CD14-positive monocyte (primary cell): ENCODE measurements at regions not wholly inside any gene's neighbourhood (a gene's known extent, or its start where the extent isn't known, plus 50 kb on each side); places are given as distances from the start of the nearest gene placed in this dataset.
"Not testable (repeated sequence)": the region's sequence is repeated elsewhere in the genome, so short reads cannot be mapped to it uniquely, and the experiment has no call there.

Experiments
- DNase-seq, 3 donors: peaks; one replicate each; pipeline ENCODE4 v3.0.0-alpha.2; 2011 to 2022
- H2AFZ ChIP-seq: 2 replicates; pipeline ENCODE4 v1.6.0; 2012; ENCODE audit warnings: mild to moderate bottlenecking, low read depth, low read length, inconsistent platforms; ENCODE audit not compliant: insufficient read depth, poor library complexity, severe bottlenecking
- H3K27ac ChIP-seq, 2 donors: 1 replicate in 1 of 2; 2 replicates in 1 of 2; pipeline ENCODE4 v1.5.1; 2012 to 2013; ENCODE audit warnings: low read length in 2 of 2, control low read depth in 1 of 2, inconsistent platforms in 1 of 2, low read depth in 1 of 2, mild to moderate bottlenecking in 1 of 2
- H3K27me3 ChIP-seq, 2 donors: one replicate each; pipeline versions ENCODE4 v1.6.0 to v1.6.1; 2011 to 2013; ENCODE audit warnings: low read length in 2 of 2; ENCODE audit not compliant: control insufficient read depth in 2 of 2, insufficient read depth in 2 of 2
- H3K36me3 ChIP-seq, 2 donors: replicated peaks in 1 of 2; 1 replicate in 1 of 2; 2 replicates in 1 of 2; pipeline versions ENCODE4 v1.5.1 to v1.6.1; 2012 to 2013; ENCODE audit warnings: low read length in 2 of 2, control low read depth in 1 of 2, inconsistent platforms in 1 of 2, mild to moderate bottlenecking in 1 of 2; ENCODE audit not compliant: insufficient read depth in 2 of 2, control insufficient read depth in 1 of 2
- H3K4me1 ChIP-seq, 2 donors: 1 replicate in 1 of 2; 2 replicates in 1 of 2; pipeline versions ENCODE4 v1.5.1 to v1.6.1; 2012 to 2013; ENCODE audit warnings: low read length in 2 of 2, control low read depth in 1 of 2, inconsistent platforms in 1 of 2, mild to moderate bottlenecking in 1 of 2, moderate library complexity in 1 of 2; ENCODE audit not compliant: insufficient read depth in 2 of 2, control insufficient read depth in 1 of 2
- H3K4me2 ChIP-seq: replicated peaks from 2 replicates; pipeline ENCODE3; 2012; ENCODE audit warnings: low read length, moderate library complexity, mild to moderate bottlenecking; ENCODE audit not compliant: poor library complexity, severe bottlenecking; ENCODE audit errors: extremely low read depth
- H3K4me3 ChIP-seq, 3 experiments: fragments of 200-600 bp in 1 of 3; sonication (generic) in 1 of 3; replicated peaks in 1 of 3; 1 replicate in 2 of 3; 2 replicates in 1 of 3; pipeline ENCODE4 v1.5.1; 2011 to 2013; ENCODE audit warnings: low read length in 3 of 3, mild to moderate bottlenecking in 3 of 3, control low read depth in 2 of 3, low read depth in 2 of 3, inconsistent platforms in 1 of 3, moderate library complexity in 1 of 3
- H3K79me2 ChIP-seq: 2 replicates; pipeline ENCODE4 v1.6.0; 2012; ENCODE audit warnings: mild to moderate bottlenecking, control low read depth, inconsistent platforms, low read length, moderate library complexity; ENCODE audit not compliant: insufficient read depth
- H3K9ac ChIP-seq: 2 replicates; pipeline ENCODE4 v1.6.0; 2017; ENCODE audit warnings: low read length, mild to moderate bottlenecking; ENCODE audit not compliant: insufficient read depth, poor library complexity, severe bottlenecking
- H3K9me3 ChIP-seq, 2 donors: replicated peaks in 1 of 2; 1 replicate in 1 of 2; 2 replicates in 1 of 2; pipeline versions ENCODE4 v1.5.1 to v1.6.1; 2012 to 2013; ENCODE audit warnings: low read length in 2 of 2, control low read depth in 1 of 2; ENCODE audit not compliant: control insufficient read depth in 1 of 2, insufficient read depth in 1 of 2
- H4K20me1 ChIP-seq: 2 replicates; pipeline ENCODE4 v1.6.0; 2012; ENCODE audit warnings: mild to moderate bottlenecking, low read length, control low read depth, moderate library complexity; ENCODE audit not compliant: insufficient read depth
- H3K27ac Mint-ChIP-seq, 7 donors: one replicate each; pipeline ENCODE4 v1.8.0; 2020; ENCODE audit warnings: mild to moderate bottlenecking in 7 of 7, mixed read lengths in 7 of 7, moderate library complexity in 6 of 7, inconsistent platforms in 2 of 7
- H3K27me3 Mint-ChIP-seq, 3 donors: one replicate each; pipeline ENCODE4 v1.8.0; 2021 to 2022; ENCODE audit warnings: low read depth in 3 of 3, mild to moderate bottlenecking in 3 of 3, mixed read lengths in 3 of 3, moderate library complexity in 3 of 3, inconsistent platforms in 1 of 3
- H3K36me3 Mint-ChIP-seq, 2 donors: one replicate each; pipeline ENCODE4 v1.8.0; 2020; ENCODE audit warnings: mixed read lengths in 2 of 2, inconsistent platforms in 1 of 2, mild to moderate bottlenecking in 1 of 2
- H3K4me1 Mint-ChIP-seq: one replicate; pipeline ENCODE4 v1.8.0; 2020; ENCODE audit warnings: mild to moderate bottlenecking, mixed read lengths
- H3K4me3 Mint-ChIP-seq, 2 donors: one replicate each; pipeline ENCODE4 v1.8.0; 2020; ENCODE audit warnings: mild to moderate bottlenecking in 2 of 2, mixed read lengths in 2 of 2, moderate library complexity in 1 of 2
- H3K9me3 Mint-ChIP-seq, 7 donors: one replicate each; pipeline ENCODE4 v1.8.0; 2020 to 2022; ENCODE audit warnings: mixed read lengths in 7 of 7, mild to moderate bottlenecking in 6 of 7, moderate library complexity in 6 of 7, inconsistent platforms in 2 of 7
- WGBS: methylation state at CpG from one replicate; pipeline ENCODE4 v1.1.5; 2013; ENCODE audit warnings: missing lambda C conversion rate; ENCODE audit not compliant: insufficient coverage; 5-methylcytosine and 5-hydroxymethylcytosine counted together
- intact Hi-C, 2 donors: fragments of 100-400 bp; cut with micrococcal nuclease; formaldehyde crosslinking; loops; one replicate each; pipeline versions ENCODE4 v1.15.0 to v1.15.1; 2023
- TF ChIP-seq, protein P1 (sequence below): fragments of 200-600 bp; IDR thresholded peaks from one replicate; pipeline ENCODE4 v1.8.0; 2022; ENCODE audit warnings: antibody characterized with exemption, mild to moderate bottlenecking

DNA sequence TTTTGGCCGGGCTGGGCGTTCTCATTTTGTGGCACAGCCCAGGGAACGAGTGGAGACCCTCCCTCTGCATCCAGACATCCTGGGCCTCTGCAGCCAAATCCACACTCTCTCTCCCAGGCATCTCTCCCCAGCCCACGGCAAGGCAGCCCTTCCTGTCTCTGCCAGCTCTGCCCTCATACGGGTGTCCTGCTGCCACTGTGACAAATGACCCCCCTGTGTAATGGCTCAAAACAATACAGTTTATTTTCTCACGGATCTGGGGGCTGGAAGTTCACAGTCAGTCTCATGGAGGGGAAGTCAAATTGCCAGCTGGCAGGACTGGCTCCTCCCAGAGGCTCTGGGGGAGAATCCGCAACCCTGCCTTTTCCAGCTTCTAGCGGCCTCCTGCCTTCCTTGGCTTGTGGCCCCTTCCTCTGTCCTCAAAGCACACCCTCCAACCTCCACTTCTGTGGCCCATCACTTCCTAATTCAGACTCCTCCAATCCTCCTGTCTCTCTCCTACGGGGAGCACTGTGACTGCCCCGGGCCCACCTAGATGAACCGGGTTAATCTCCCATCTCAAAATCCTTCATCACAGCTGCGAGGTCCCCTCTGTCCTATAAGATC, 70.2 kb upstream of the COL5A1 start:
- H3K4me1 Mint-ChIP-seq, result no peaks in the 10 kb centered on the region
- TF ChIP-seq, protein P1, sequence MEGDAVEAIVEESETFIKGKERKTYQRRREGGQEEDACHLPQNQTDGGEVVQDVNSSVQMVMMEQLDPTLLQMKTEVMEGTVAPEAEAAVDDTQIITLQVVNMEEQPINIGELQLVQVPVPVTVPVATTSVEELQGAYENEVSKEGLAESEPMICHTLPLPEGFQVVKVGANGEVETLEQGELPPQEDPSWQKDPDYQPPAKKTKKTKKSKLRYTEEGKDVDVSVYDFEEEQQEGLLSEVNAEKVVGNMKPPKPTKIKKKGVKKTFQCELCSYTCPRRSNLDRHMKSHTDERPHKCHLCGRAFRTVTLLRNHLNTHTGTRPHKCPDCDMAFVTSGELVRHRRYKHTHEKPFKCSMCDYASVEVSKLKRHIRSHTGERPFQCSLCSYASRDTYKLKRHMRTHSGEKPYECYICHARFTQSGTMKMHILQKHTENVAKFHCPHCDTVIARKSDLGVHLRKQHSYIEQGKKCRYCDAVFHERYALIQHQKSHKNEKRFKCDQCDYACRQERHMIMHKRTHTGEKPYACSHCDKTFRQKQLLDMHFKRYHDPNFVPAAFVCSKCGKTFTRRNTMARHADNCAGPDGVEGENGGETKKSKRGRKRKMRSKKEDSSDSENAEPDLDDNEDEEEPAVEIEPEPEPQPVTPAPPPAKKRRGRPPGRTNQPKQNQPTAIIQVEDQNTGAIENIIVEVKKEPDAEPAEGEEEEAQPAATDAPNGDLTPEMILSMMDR, result no peak
- no peak overlapping the region for H3K4me3 Mint-ChIP-seq
- no peak overlapping the region for H3K27ac ChIP-seq
- peak overlapping the region in 2 of 7 donors; percentile 37 to 48 for H3K27ac Mint-ChIP-seq
- H2AFZ ChIP-seq, result no peak overlapping the region
- no peak overlapping the region for H3K4me3 ChIP-seq
- no peak overlapping the region for H3K4me2 ChIP-seq
- WGBS, result 63% methylated on average over 9 of the region's 12 CpGs
- no peaks in the 10 kb centered on the region for H3K4me1 ChIP-seq
- H3K79me2 ChIP-seq, result no peaks in the 10 kb centered on the region
- H3K9ac ChIP-seq, result no peak overlapping the region
- peaks cover 6 to 16% (median 7%) of the 10 kb centered on the region in 7 donors for H3K9me3 Mint-ChIP-seq
- no peaks in the 10 kb centered on the region for H3K36me3 ChIP-seq
- peaks cover 0 to 11% (median 7%) of the 10 kb centered on the region in 3 donors for H3K27me3 Mint-ChIP-seq
- no peaks in the 10 kb centered on the region for H3K36me3 Mint-ChIP-seq
- no peak for DNase-seq
- H3K27me3 ChIP-seq, result no peaks in the 10 kb centered on the region
- H3K9me3 ChIP-seq, result peaks cover 5 to 8% of the 10 kb centered on the region in 2 donors
- intact Hi-C loops, result no loop called here
- H4K20me1 ChIP-seq, result no peaks in the 10 kb centered on the region

DNA sequence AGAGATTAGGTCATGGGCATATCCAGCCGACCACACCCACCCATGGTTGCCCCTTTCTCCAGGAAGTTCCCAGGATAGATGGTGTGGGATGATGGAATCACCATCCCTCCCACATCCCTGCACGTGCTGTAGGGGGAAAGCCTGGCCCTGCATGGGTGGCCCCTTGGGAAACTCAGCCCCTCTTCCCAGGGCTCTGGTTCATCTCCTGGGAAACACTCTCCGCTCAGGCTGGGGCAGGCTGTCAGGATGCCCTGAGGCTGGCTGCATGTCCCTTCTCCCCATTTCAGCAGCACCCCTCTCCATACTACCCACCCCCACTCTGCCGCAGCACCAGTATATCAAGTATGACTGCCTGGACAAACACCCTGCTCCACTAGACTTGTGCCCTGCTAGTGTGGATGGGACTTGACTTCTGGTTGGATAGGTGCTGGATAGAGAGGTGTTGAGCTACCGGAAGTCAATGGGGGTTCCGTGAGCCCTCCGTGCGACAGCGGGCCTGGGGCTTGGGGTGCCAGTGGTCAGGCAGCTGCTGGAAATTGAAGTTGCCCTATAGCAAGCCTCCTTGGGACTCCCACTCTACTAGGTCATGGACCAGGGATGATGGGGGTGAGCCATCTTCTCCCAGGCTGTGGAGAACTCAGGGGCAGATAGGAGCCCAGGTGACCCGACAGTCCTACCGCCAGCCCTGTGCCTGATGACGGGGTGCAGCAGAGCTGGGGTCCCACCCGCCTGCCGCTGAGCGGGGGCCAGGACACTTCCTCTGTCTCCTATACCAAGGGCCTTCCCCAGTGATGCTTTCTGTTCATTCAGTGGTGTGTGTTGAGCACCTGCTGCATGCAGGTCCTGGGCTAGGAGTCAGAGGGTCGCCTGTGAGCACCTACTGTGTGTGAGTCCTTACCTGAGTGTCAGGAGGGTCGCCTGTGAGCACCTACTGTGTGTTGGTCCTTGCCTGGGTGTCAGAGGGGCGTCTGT, 69.4 kb upstream of the COL5A1 start:
- Mint-ChIP-seq H3K4me1 (no peaks in the 10 kb centered on the region), H3K9me3 (peaks cover 0 to 8% (median 0%) of the 10 kb centered on the region in 7 donors), H3K36me3 (no peaks in the 10 kb centered on the region), H3K27ac (peak overlapping the region in 2 of 7 donors; percentile 38 to 65), H3K4me3 (no peak overlapping the region), H3K27me3 (peaks cover 4 to 10% (median 9%) of the 10 kb centered on the region in 3 donors)
- no peak overlapping the region for H3K9ac ChIP-seq
- no peak overlapping the region for H2AFZ ChIP-seq
- TF ChIP-seq, protein P1, result no peak
- H3K9me3 ChIP-seq, result peaks cover 0 to under 1% of the 10 kb centered on the region in 2 donors
- no peaks in the 10 kb centered on the region for H3K36me3 ChIP-seq
- H3K27ac ChIP-seq, result no peak overlapping the region
- intact Hi-C loops, result no loop called here
- no peaks in the 10 kb centered on the region for H3K79me2 ChIP-seq
- H3K4me3 ChIP-seq, result no peak overlapping the region
- 84% methylated on average over 14 of the region's 18 CpGs for WGBS
- H3K27me3 ChIP-seq, result no peaks in the 10 kb centered on the region
- H3K4me1 ChIP-seq, result no peaks in the 10 kb centered on the region
- no peak overlapping the region for H3K4me2 ChIP-seq
- no peak for DNase-seq
- H4K20me1 ChIP-seq, result no peaks in the 10 kb centered on the region

DNA sequence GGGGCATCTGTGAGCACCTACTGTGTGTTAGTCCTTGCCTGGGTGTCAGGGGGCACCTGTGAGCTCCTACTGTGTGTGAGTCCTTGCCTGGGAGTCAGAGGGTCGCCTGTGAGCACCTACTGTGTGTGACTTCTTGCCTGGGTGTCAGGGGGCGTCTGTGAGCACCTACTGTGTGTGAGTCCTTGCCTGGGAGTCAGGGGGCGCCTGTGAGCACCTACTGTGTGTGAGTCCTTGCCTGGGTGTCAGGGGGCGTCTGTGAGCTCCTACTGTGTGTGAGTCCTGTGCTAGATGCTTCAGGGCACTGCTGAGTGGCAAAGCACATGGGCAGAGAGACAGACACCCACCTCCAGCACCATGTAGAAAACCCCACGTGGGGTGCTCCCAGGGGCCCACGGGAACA, 66.9 kb upstream of the COL5A1 start:
- H3K9ac ChIP-seq, H3K36me3 Mint-ChIP-seq, H3K27ac ChIP-seq, H3K27ac Mint-ChIP-seq, H3K4me1 ChIP-seq, intact Hi-C loops, H2AFZ ChIP-seq, H3K9me3 Mint-ChIP-seq, H3K4me2 ChIP-seq, H3K4me1 Mint-ChIP-seq, H3K4me3 ChIP-seq, DNase-seq, H3K4me3 Mint-ChIP-seq, H3K9me3 ChIP-seq, H3K36me3 ChIP-seq, H3K79me2 ChIP-seq, H4K20me1 ChIP-seq, H3K27me3 ChIP-seq: not testable (repeated sequence)
- H3K27me3 Mint-ChIP-seq, result peaks cover 7 to 15% (median 13%) of the 10 kb centered on the region in 3 donors
- 83% methylated on average over 3 of the region's 6 CpGs for WGBS
